Uterus (tissue), 2 donors: ENCODE measurements at regions not wholly inside any gene's neighbourhood (a gene's known extent, or its start where the extent isn't known, plus 50 kb on each side); places are given as distances from the start of the nearest gene placed in this dataset.

Experiments used
- CTCF ChIP-seq, 4 experiments: fragments of 200-600 bp in 2 of 4; fragments of 450-650 bp in 2 of 4; sonication (generic) in 2 of 4; IDR thresholded peaks; one replicate each; pipeline ENCODE4 v1.5.1; 2016 to 2019; ENCODE audit warnings: antibody characterized with exemption in 4 of 4, mild to moderate bottlenecking in 2 of 4, moderate library complexity in 1 of 4
- POLR2A ChIP-seq, 2 donors: fragments of 450-650 bp; IDR thresholded peaks; one replicate each; pipeline ENCODE4 v1.6.1; 2016; ENCODE audit warnings: antibody characterized with exemption in 2 of 2, mild to moderate bottlenecking in 1 of 2, moderate library complexity in 1 of 2

DNA sequence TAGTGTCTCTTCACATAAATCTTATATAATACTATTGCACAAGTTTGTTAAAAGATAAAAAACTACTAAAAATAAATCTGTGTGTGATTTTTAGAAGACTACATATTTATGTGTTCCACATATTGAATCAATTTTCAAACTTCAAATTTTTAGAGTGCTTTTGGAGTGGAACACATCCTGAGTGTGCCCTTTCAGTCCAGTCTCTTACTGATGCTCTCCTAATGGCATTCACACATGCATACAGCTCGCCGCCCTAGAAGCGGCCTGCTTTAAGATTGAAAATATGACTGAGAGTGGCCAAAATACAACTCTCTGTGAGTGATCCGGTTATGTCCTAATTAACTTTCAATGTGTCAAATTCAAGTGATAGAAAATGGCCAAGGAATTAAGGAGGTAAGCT is 628.8 kb downstream of the ANKRD50 start:
- no peak for TF ChIP-seq CTCF (IDR thresholded peaks at IDR 0.05)
- TF ChIP-seq POLR2A (IDR thresholded peaks at IDR 0.05), result no peak
